Stomach (tissue), 8 donors: ENCODE measurements at regions not wholly inside any gene's neighbourhood (a gene's known extent, or its start where the extent isn't known, plus 50 kb on each side); places are given as distances from the start of the nearest gene placed in this dataset.
A peak's percentile ranks its signal among the peaks of the same experiment; 100 is the strongest.

Experiments
- DNase-seq, 2 donors: peaks; one replicate each; pipeline versions ENCODE4 v3.0.0 to v3.0.0-alpha.2; 2013 to 2019
- H3K27ac ChIP-seq, 5 donors: fragments of 200-600 bp in 4 of 5; sonication (generic) in 4 of 5; one replicate each; pipeline ENCODE4 v1.5.1; 2013 to 2019; ENCODE audit warnings: mild to moderate bottlenecking in 1 of 5, moderate library complexity in 1 of 5
- H3K27me3 ChIP-seq, 3 donors: fragments of 200-600 bp; sonication (generic); one replicate each; pipeline ENCODE4 v1.5.1; 2017 to 2019; ENCODE audit warnings: mixed run types in 1 of 3
- H3K36me3 ChIP-seq, 4 donors: fragments of 200-600 bp; sonication (generic); 1 replicate in 3 of 4; 2 replicates in 1 of 4; pipeline ENCODE4 v1.5.1; 2016 to 2019
- H3K4me1 ChIP-seq, 4 donors: fragments of 200-600 bp; sonication (generic); one replicate each; pipeline ENCODE4 v1.5.1; 2016 to 2019
- H3K4me3 ChIP-seq, 4 donors: fragments of 200-600 bp; sonication (generic) in 3 of 4; one replicate each; pipeline ENCODE4 v1.5.1; 2016 to 2019; ENCODE audit warnings: mild to moderate bottlenecking in 1 of 4
- H3K9me3 ChIP-seq, 4 donors: fragments of 200-600 bp; sonication (generic); one replicate each; pipeline ENCODE4 v1.5.1; 2016 to 2019
- CTCF ChIP-seq, 7 experiments: fragments of 450-650 bp in 4 of 7; fragments of 200-600 bp in 3 of 7; sonication (generic) in 3 of 7; IDR thresholded peaks; one replicate each; pipeline ENCODE4 v1.5.1; 2016 to 2019; ENCODE audit warnings: antibody characterized with exemption in 7 of 7, control low read depth in 2 of 7, mild to moderate bottlenecking in 1 of 7
- EP300 ChIP-seq: sonication (generic); formaldehyde crosslinking; IDR thresholded peaks from one replicate; pipeline ENCODE4 v1.6.1; 2017; ENCODE audit warnings: antibody characterized with exemption
- POLR2A ChIP-seq, 4 donors: fragments of 450-650 bp; IDR thresholded peaks; one replicate each; pipeline ENCODE4 v1.6.1; 2016; ENCODE audit warnings: antibody characterized with exemption in 4 of 4, control low read depth in 2 of 4, mild to moderate bottlenecking in 1 of 4, moderate library complexity in 1 of 4
- POLR2AphosphoS5 ChIP-seq, 3 donors: sonication (generic); formaldehyde crosslinking; IDR thresholded peaks; one replicate each; pipeline ENCODE4 v1.6.1; 2016; ENCODE audit warnings: antibody characterized with exemption in 3 of 3
- WGBS, 5 donors: extraction: QIAGEN DNeasy Blood & Tissue Kit in 3 of 5; methylation state at CpG; one replicate each; pipeline versions ENCODE4 v1.1.5 to v1.1.7; 2013 to 2018; 5-methylcytosine and 5-hydroxymethylcytosine counted together
- intact Hi-C: fragments of 100-400 bp; cut with DNase I; formaldehyde crosslinking; loops from one replicate; pipeline ENCODE4 v1.15.1; 2023; ENCODE audit warnings: low total_unique reads
- donor health status: healthy with polysubstance abuse.
- donor health status: Bipolar disorder and iron deficiency.
- donor health status: healthy.

GRCh38 chr15:69823223-69823907 is 274.4 kb downstream of the TLE3 start:
- intact Hi-C loops: no loop called here
- H3K9me3 ChIP-seq: no peaks in the 10 kb centered on the region

GRCh38 chr15:69824075-69824876 is 273.4 kb downstream of the TLE3 start:
- no peak overlapping the region for H3K27ac ChIP-seq
- no peaks in the 10 kb centered on the region for H3K36me3 ChIP-seq
- no peaks in the 10 kb centered on the region for H3K27me3 ChIP-seq
- intact Hi-C loops: no loop called here
- no peaks in the 10 kb centered on the region for H3K9me3 ChIP-seq
- H3K4me1 ChIP-seq: no peaks in the 10 kb centered on the region
- TF ChIP-seq EP300: no peak
- TF ChIP-seq CTCF (IDR thresholded peaks at IDR 0.05): no peak
- no peak for TF ChIP-seq POLR2AphosphoS5 (IDR thresholded peaks at IDR 0.05)
- TF ChIP-seq POLR2A (IDR thresholded peaks at IDR 0.05): no peak
- WGBS, 5 donors: 50 to 69% (median 60%) methylated on average over 9 of the region's 9 CpGs
- peak in 1 of 2 donors; percentile 36 for DNase-seq
- no peak overlapping the region for H3K4me3 ChIP-seq

More at GRCh38 chr15:69823223-69823907, 274.4 kb downstream of the TLE3 start:
- H3K27me3 ChIP-seq: no peaks in the 10 kb centered on the region
- no peak overlapping the region for H3K4me3 ChIP-seq
- 66 to 81% (median 77%) methylated on average over 8 of the region's 8 CpGs for WGBS, 5 donors
- TF ChIP-seq POLR2AphosphoS5 (IDR thresholded peaks at IDR 0.05): no peak
- no peak for TF ChIP-seq POLR2A (IDR thresholded peaks at IDR 0.05)
- TF ChIP-seq CTCF (IDR thresholded peaks at IDR 0.05): no peak
- no peak for TF ChIP-seq EP300
- no peaks in the 10 kb centered on the region for H3K4me1 ChIP-seq
- H3K36me3 ChIP-seq: no peaks in the 10 kb centered on the region
- no peak for DNase-seq
- H3K27ac ChIP-seq: no peak overlapping the region

GRCh38 chr15:69824877-69825406 is 272.8 kb downstream of the TLE3 start:
- Histone ChIP-seq H3K4me1 (no peaks in the 10 kb centered on the region), H3K36me3 (no peaks in the 10 kb centered on the region), H3K9me3 (no peaks in the 10 kb centered on the region), H3K27ac (no peak overlapping the region), H3K4me3 (no peak overlapping the region), H3K27me3 (no peaks in the 10 kb centered on the region)
- TF ChIP-seq CTCF (IDR thresholded peaks at IDR 0.05) (no peak), EP300 (no peak), POLR2A (IDR thresholded peaks at IDR 0.05) (no peak), POLR2AphosphoS5 (IDR thresholded peaks at IDR 0.05) (no peak)
- WGBS, 5 donors: 89 to 100% (median 96%) methylated on average over 2 of the region's 2 CpGs
- no peak for DNase-seq
- intact Hi-C loops: no loop called here

- Histone ChIP-seq H3K27me3 (no peaks in the 10 kb centered on the region), H3K4me3 (no peak overlapping the region), H3K36me3 (no peaks in the 10 kb centered on the region), H3K9me3 (no peaks in the 10 kb centered on the region), H3K4me1 (no peaks in the 10 kb centered on the region), H3K27ac (no peak overlapping the region)
- no peak for TF ChIP-seq EP300
- no peak for TF ChIP-seq CTCF (IDR thresholded peaks at IDR 0.05)
- no peak for TF ChIP-seq POLR2AphosphoS5 (IDR thresholded peaks at IDR 0.05)
- no peak for TF ChIP-seq POLR2A (IDR thresholded peaks at IDR 0.05)
- DNase-seq: no peak
- intact Hi-C loops: no loop called here
- WGBS, 5 donors: 76 to 81% (median 77%) methylated on average over 17 of the region's 17 CpGs
These were observed 271.5 kb downstream of the TLE3 start for GRCh38 chr15:69825941-69826818.
